Endothelial cell of umbilical vein (primary cell): ENCODE measurements at regions not wholly inside any gene's neighbourhood (a gene's known extent, or its start where the extent isn't known, plus 50 kb on each side); places are given as distances from the start of the nearest gene placed in this dataset.
"Not testable (repeated sequence)": the region's sequence is repeated elsewhere in the genome, so short reads cannot be mapped to it uniquely, and the experiment has no call there.

Experiments
- BruUV-seq: library from RNA; stranded (reverse); fragments of 400-500 nt; replicated peaks from 2 replicates; lab custom pipeline; 2021; lab: Mats Ljungman, UMichigan
- CTCF ChIA-PET: fragments of 300-600, 350-600 bp; sonication (Branson Sonifier 250); formaldehyde crosslinking; loops from one replicate; lab custom pipeline; 2021; ENCODE audit warnings: antibody characterized with exemption, inconsistent platforms; lab: Charles Lee
- POLR2A ChIA-PET: fragments of 300-600, 350-600 bp; sonication (Branson Sonifier 250); formaldehyde crosslinking; loops from one replicate; lab custom pipeline; 2021; ENCODE audit warnings: antibody characterized with exemption, inconsistent platforms; lab: Charles Lee
- DNase-seq: peaks from one replicate; pipeline ENCODE4 v3.0.0-alpha.2; 2011; ENCODE audit warnings: low read depth, low spot score
- FAIRE-seq: peaks from 2 replicates; lab custom pipeline; 2011; peaks lifted over from hg19 to GRCh38; lab: Jason Lieb, UNC
- H2AFZ ChIP-seq: 2 replicates; pipeline ENCODE4 v1.6.0; 2012; ENCODE audit warnings: low read depth, low read length, control low read depth, inconsistent platforms
- H3K27ac ChIP-seq: 2 replicates; pipeline ENCODE4 v1.5.1; 2011; ENCODE audit warnings: low read depth, mild to moderate bottlenecking, control low read depth, low read length, moderate library complexity; ENCODE audit not compliant: insufficient read depth
- H3K27me3 ChIP-seq, 2 experiments: 2 replicates each; pipeline versions ENCODE4 v1.6.0 to v1.6.1; 2011; ENCODE audit warnings: low read length in 2 of 2, mixed read lengths in 1 of 2; ENCODE audit not compliant: control insufficient read depth in 2 of 2, insufficient read depth in 2 of 2
- H3K36me3 ChIP-seq, 2 experiments: 2 replicates in 1 of 2; 3 replicates in 1 of 2; pipeline ENCODE4 v1.5.1; 2011; ENCODE audit warnings: low read length in 2 of 2, mild to moderate bottlenecking in 1 of 2, moderate library complexity in 1 of 2; ENCODE audit not compliant: control insufficient read depth in 2 of 2, insufficient read depth in 2 of 2; ENCODE audit errors: extremely low read depth in 1 of 2
- H3K4me1 ChIP-seq: 3 replicates; pipeline ENCODE4 v1.5.1; 2011; ENCODE audit warnings: mild to moderate bottlenecking, low read length; ENCODE audit not compliant: control insufficient read depth, insufficient read depth; ENCODE audit errors: extremely low read depth
- H3K4me2 ChIP-seq: 2 replicates; pipeline ENCODE4 v1.6.1; 2011; ENCODE audit warnings: low read length, control low read depth, mixed read lengths; ENCODE audit not compliant: insufficient read depth
- H3K4me3 ChIP-seq, 3 experiments: fragments of 200-600 bp in 1 of 3; sonication (generic), shearing (Covaris generic) in 1 of 3; replicated peaks in 1 of 3; 2 replicates each; pipeline ENCODE4 v1.5.1; 2011 to 2016; ENCODE audit warnings: control low read depth in 3 of 3, low read length in 3 of 3, mild to moderate bottlenecking in 2 of 3, inconsistent platforms in 1 of 3, low read depth in 1 of 3, moderate library complexity in 1 of 3; ENCODE audit not compliant: insufficient read depth in 1 of 3
- H3K79me2 ChIP-seq: 2 replicates; pipeline ENCODE4 v1.6.0; 2012; ENCODE audit warnings: low read length, inconsistent platforms; ENCODE audit not compliant: control insufficient read depth, insufficient read depth
- H3K9ac ChIP-seq: replicated peaks from 2 replicates; pipeline ENCODE3; 2011; ENCODE audit warnings: low read length, control low read depth; ENCODE audit not compliant: insufficient read depth; ENCODE audit errors: extremely low read depth
- H3K9me1 ChIP-seq: replicated peaks from 3 replicates; pipeline ENCODE4 v1.6.0; 2011; ENCODE audit warnings: mild to moderate bottlenecking, low read length; ENCODE audit not compliant: control insufficient read depth, insufficient read depth; ENCODE audit errors: extremely low read depth
- H3K9me3 ChIP-seq: replicated peaks from 2 replicates; pipeline ENCODE4 v1.5.1; 2012; ENCODE audit warnings: low read length, inconsistent platforms; ENCODE audit not compliant: control insufficient read depth, insufficient read depth
- H4K20me1 ChIP-seq: replicated peaks from 2 replicates; pipeline ENCODE3; 2011; ENCODE audit warnings: mild to moderate bottlenecking, low read length; ENCODE audit not compliant: control insufficient read depth, insufficient read depth; ENCODE audit errors: extremely low read depth
- EZH2 ChIP-seq: IDR thresholded peaks from 2 replicates; pipeline ENCODE4 v1.6.1; 2012; ENCODE audit warnings: borderline replicate concordance, low read depth, mild to moderate bottlenecking, moderate library complexity, low read length, inconsistent platforms; ENCODE audit not compliant: severe bottlenecking
- GATA2 ChIP-seq: IDR thresholded peaks from 2 replicates; pipeline ENCODE4 v1.7.0; 2011; ENCODE audit warnings: low read depth, mild to moderate bottlenecking, moderate library complexity, mixed read lengths, low read length; ENCODE audit not compliant: insufficient read length, insufficient read depth
- JUN ChIP-seq: IDR thresholded peaks from 2 replicates; pipeline ENCODE4 v1.6.1; 2011; ENCODE audit warnings: borderline replicate concordance, low read depth; ENCODE audit not compliant: insufficient read length, insufficient read depth
- MAX ChIP-seq: IDR thresholded peaks from 2 replicates; pipeline ENCODE4 v1.6.1; 2011; ENCODE audit not compliant: insufficient read depth, insufficient read length
- POLR2A ChIP-seq: IDR thresholded peaks from 2 replicates; pipeline ENCODE4 v1.6.1; 2012; ENCODE audit warnings: low read depth, mild to moderate bottlenecking, control low read depth, low read length
- dilution Hi-C: fragments of 300-500 bp; cut with MboI; formaldehyde crosslinking; loops from one replicate; pipeline ENCODE4 v1.15.0; 2019; ENCODE audit warnings: low sequenced_read_pairs; ENCODE audit not compliant: extremely low pct_ligation_motif_present
- intact Hi-C: fragments of 100-400 bp; cut with micrococcal nuclease; formaldehyde crosslinking; loops from one replicate; pipeline ENCODE4 v1.10.0; 2022

- Histone ChIP-seq H3K4me3 (no peak overlapping the region), H3K27ac (no peak overlapping the region), H4K20me1 (no peaks in the 10 kb centered on the region), H3K9ac (no peak overlapping the region), H3K4me2 (no peak overlapping the region), H2AFZ (no peak overlapping the region), H3K36me3 (no peaks in the 10 kb centered on the region), H3K79me2 (no peaks in the 10 kb centered on the region), H3K9me1 (no peaks in the 10 kb centered on the region), H3K27me3 (no peaks in the 10 kb centered on the region), H3K4me1 (peaks cover 4% of the 10 kb centered on the region), H3K9me3 (no peaks in the 10 kb centered on the region)
- FAIRE-seq (peak; percentile 33), DNase-seq (no peak)
- POLR2A ChIA-PET = no interaction called here
- intact Hi-C loops = no loop called here
- BruUV-seq = no TSS peak
- CTCF ChIA-PET = no interaction called here
- TF ChIP-seq JUN (no peak), MAX (no peak), GATA2 (no peak), POLR2A (no peak), EZH2 (no peak)
- dilution Hi-C loops = no loop called here
Observed at GRCh38 chr2:132270981-132271546, 109.3 kb upstream of the ANKRD30BL start.

GRCh38 chr2:132271794-132272193, 110.0 kb upstream of the ANKRD30BL start:
- H2AFZ ChIP-seq, H3K79me2 ChIP-seq, H3K4me2 ChIP-seq, H3K36me3 ChIP-seq, dilution Hi-C loops, POLR2A ChIA-PET, CTCF ChIA-PET, H3K4me1 ChIP-seq, H3K9ac ChIP-seq, intact Hi-C loops, H3K9me1 ChIP-seq, DNase-seq, FAIRE-seq, H4K20me1 ChIP-seq, H3K27ac ChIP-seq, H3K27me3 ChIP-seq, BruUV-seq, H3K9me3 ChIP-seq, H3K4me3 ChIP-seq: not testable (repeated sequence)
